Inflammatory macrophage treated with lipopolysaccharide for 4 hours (primary cell): ENCODE measurements at regions not wholly inside any gene's neighbourhood (a gene's known extent, or its start where the extent isn't known, plus 50 kb on each side); places are given as distances from the start of the nearest gene placed in this dataset.

Experiments
- DNase-seq: peaks from one replicate; pipeline ENCODE4 v3.0.0-alpha.2; 2020

- DNase-seq, result no peak
These were observed 472.2 kb downstream of the INSC start for GRCh38 chr11:15586741-15587473.

- no peak for DNase-seq
These were observed 474.4 kb downstream of the INSC start for GRCh38 chr11:15589070-15589626.

- no peak for DNase-seq
These were observed 475.4 kb downstream of the INSC start for GRCh38 chr11:15590132-15590531.

- no peak for DNase-seq
These were observed 476.4 kb downstream of the INSC start for GRCh38 chr11:15591112-15591537.

- DNase-seq, result no peak
These were observed 479.9 kb downstream of the INSC start for GRCh38 chr11:15594607-15595006.

GRCh38 chr11:15599376-15599775, 484.7 kb downstream of the INSC start:
- DNase-seq, result no peak

GRCh38 chr11:15602047-15602446, 487.3 kb downstream of the INSC start:
- DNase-seq, result no peak

- DNase-seq, result no peak
These were observed 488.3 kb downstream of the INSC start for GRCh38 chr11:15602785-15603567.

GRCh38 chr11:15605094-15605493, 490.4 kb downstream of the INSC start:
- no peak for DNase-seq

- no peak for DNase-seq
These were observed 492.8 kb downstream of the INSC start for GRCh38 chr11:15607361-15608036.

- DNase-seq, result no peak
These were observed 494.7 kb downstream of the INSC start for GRCh38 chr11:15609445-15609844.

GRCh38 chr11:15610881-15611280, 496.2 kb downstream of the INSC start:
- no peak for DNase-seq

- DNase-seq, result no peak
These were observed 498.5 kb downstream of the INSC start for GRCh38 chr11:15613251-15613650.

- no peak for DNase-seq
These were observed 499.1 kb downstream of the INSC start for GRCh38 chr11:15613789-15614188.

- no peak for DNase-seq
These were observed 500.8 kb downstream of the INSC start for GRCh38 chr11:15615398-15616096.

GRCh38 chr11:15616130-15617105, 501.7 kb downstream of the INSC start:
- no peak for DNase-seq

GRCh38 chr11:15617126-15617525, 502.4 kb downstream of the INSC start:
- DNase-seq, result no peak

GRCh38 chr11:15618583-15619032, 503.9 kb downstream of the INSC start:
- DNase-seq, result no peak

GRCh38 chr11:15621565-15621964, 506.8 kb downstream of the INSC start:
- DNase-seq, result no peak

- DNase-seq, result no peak
These were observed 507.6 kb downstream of the INSC start for GRCh38 chr11:15622231-15622890.

- DNase-seq, result no peak
These were observed 510.0 kb downstream of the INSC start for GRCh38 chr11:15624701-15625100.
